ENCODE measurements at regions not wholly inside any gene's neighbourhood (a gene's known extent, or its start where the extent isn't known, plus 50 kb on each side); places are given as distances from the start of the nearest gene placed in this dataset.

- Histone ChIP-seq H2AFZ (ENCODE audit: low read depth, low read length) (no peak overlapping the region), H3K9ac (ENCODE audit: low read length) (no peak overlapping the region)
These were observed 55.7 kb upstream of the MRTFB start for GRCh38 chr16:14015461-14015860.

GRCh38 chr16:14015948-14016347, 55.2 kb upstream of the MRTFB start:
- Histone ChIP-seq H3K9me3 (ENCODE audit: low read length) (no peaks in the 10 kb centered on the region), H3K4me2 (ENCODE audit: low read length) (no peak overlapping the region), H3K27me3 (ENCODE audit: insufficient read depth, low read depth, low read length) (no peaks in the 10 kb centered on the region), H3K9ac (ENCODE audit: low read length) (no peak overlapping the region), H4K20me1 (ENCODE audit: insufficient read depth) (no peaks in the 10 kb centered on the region), H3K36me3 (ENCODE audit: insufficient read depth, low read length) (no peaks in the 10 kb centered on the region), H3F3A (ENCODE audit: insufficient read depth, low read length, poor library complexity, severe bottlenecking) (no peaks in the 10 kb centered on the region), H3K4me3 (ENCODE audit: low read length) (no peak overlapping the region), H2AFZ (ENCODE audit: low read depth, low read length) (no peak overlapping the region), H3K27ac (ENCODE audit: low read length) (no peak overlapping the region), H3K79me2 (replicated peaks; ENCODE audit: insufficient read depth, low read length) (no peaks in the 10 kb centered on the region), H3K9me2 (ENCODE audit: insufficient read depth, low read length) (no peaks in the 10 kb centered on the region)
- TF ChIP-seq RAD21 (conservative IDR thresholded peaks at IDR 0.05) (no peak), REST (IDR thresholded peaks at IDR 0.05; ENCODE audit: borderline replicate concordance) (no peak), MXI1 (conservative IDR thresholded peaks at IDR 0.05; ENCODE audit: poor library complexity, severe bottlenecking) (no peak), EZH2 (IDR thresholded peaks at IDR 0.05; ENCODE audit: borderline replicate concordance, insufficient read depth, low read length, poor library complexity, severe bottlenecking) (no peak), CTCF (IDR thresholded peaks at IDR 0.05; ENCODE audit: poor library complexity, severe bottlenecking) (no peak), EP300 (conservative IDR thresholded peaks at IDR 0.05; ENCODE audit: poor library complexity, severe bottlenecking) (no peak)

More at GRCh38 chr16:14015461-14015860, 55.7 kb upstream of the MRTFB start:
- Histone ChIP-seq H3K4me3 (ENCODE audit: low read length) (no peak overlapping the region), H3K79me2 (replicated peaks; ENCODE audit: insufficient read depth, low read length) (no peaks in the 10 kb centered on the region), H3K9me2 (ENCODE audit: insufficient read depth, low read length) (no peaks in the 10 kb centered on the region), H3K36me3 (ENCODE audit: insufficient read depth, low read length) (no peaks in the 10 kb centered on the region), H4K20me1 (ENCODE audit: insufficient read depth) (no peaks in the 10 kb centered on the region), H3K27me3 (ENCODE audit: insufficient read depth, low read depth, low read length) (no peaks in the 10 kb centered on the region), H3F3A (ENCODE audit: insufficient read depth, low read length, poor library complexity, severe bottlenecking) (no peaks in the 10 kb centered on the region), H3K9me3 (ENCODE audit: low read length) (no peaks in the 10 kb centered on the region), H3K4me2 (ENCODE audit: low read length) (no peak overlapping the region), H3K27ac (ENCODE audit: low read length) (no peak overlapping the region)
- TF ChIP-seq TAF1 (IDR thresholded peaks at IDR 0.05; ENCODE audit: low read depth) (no peak), RAD21 (conservative IDR thresholded peaks at IDR 0.05) (no peak), REST (IDR thresholded peaks at IDR 0.05; ENCODE audit: borderline replicate concordance) (no peak), SMC3 (conservative IDR thresholded peaks at IDR 0.05; ENCODE audit: poor library complexity) (no peak), MXI1 (conservative IDR thresholded peaks at IDR 0.05; ENCODE audit: poor library complexity, severe bottlenecking) (no peak), EZH2 (IDR thresholded peaks at IDR 0.05; ENCODE audit: borderline replicate concordance, insufficient read depth, low read length, poor library complexity, severe bottlenecking) (no peak), CTCF (IDR thresholded peaks at IDR 0.05; ENCODE audit: poor library complexity, severe bottlenecking) (no peak), EP300 (conservative IDR thresholded peaks at IDR 0.05; ENCODE audit: poor library complexity, severe bottlenecking) (no peak), POLR2AphosphoS5 (IDR thresholded peaks at IDR 0.05) (no peak)
